ENCODE measurements at regions not wholly inside any gene's neighbourhood (a gene's known extent, or its start where the extent isn't known, plus 50 kb on each side); places are given as distances from the start of the nearest gene placed in this dataset.
A peak's percentile ranks its signal among the peaks of the same experiment; 100 is the strongest.

- no peak for TF ChIP-seq CTCF (conservative IDR thresholded peaks at IDR 0.05; ENCODE audit: low read depth, low read length)
- Histone ChIP-seq H3K4me3 (IDR thresholded peaks at IDR 0.05; ENCODE audit: insufficient read depth, low read depth, low read length) (no peak overlapping the region), H3K4me1 (ENCODE audit: low read depth, poor library complexity, severe bottlenecking) (peaks cover 30% of the 10 kb centered on the region)
These were observed 166.6 kb upstream of the PKDCC start for GRCh38 chr2:41881249-41881648.

DNA sequence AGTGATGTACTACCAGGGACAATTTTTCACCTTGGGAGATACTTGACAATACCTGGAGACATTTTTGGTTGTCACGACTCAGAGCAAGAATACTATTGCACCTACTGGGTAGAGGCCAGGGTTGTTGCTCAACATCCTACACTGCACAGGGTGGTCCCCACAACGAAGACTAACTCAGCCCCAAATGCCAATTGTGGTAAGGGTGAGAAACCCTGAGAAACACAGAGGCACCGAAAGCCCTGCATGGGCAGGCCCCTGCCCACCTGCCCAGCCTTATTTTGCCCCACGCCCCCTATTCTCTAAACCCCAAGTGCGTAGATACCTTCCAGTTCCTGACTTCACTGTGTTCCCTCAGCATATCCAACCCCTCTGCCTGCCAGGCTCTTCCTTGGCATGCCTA, 163.1 kb upstream of the PKDCC start:
- Histone ChIP-seq H3K36me3 (ENCODE audit: insufficient read depth) (no peaks in the 10 kb centered on the region), H3K27ac (no peak overlapping the region), H4K20me1 (ENCODE audit: insufficient read depth) (no peaks in the 10 kb centered on the region), H3K4me2 (no peak overlapping the region), H3K4me3 (IDR thresholded peaks at IDR 0.05; ENCODE audit: insufficient read depth, low read depth, low read length) (no peak overlapping the region), H3K4me1 (ENCODE audit: low read depth, poor library complexity, severe bottlenecking) (peaks cover 14% of the 10 kb centered on the region), H3K27me3 (ENCODE audit: insufficient read depth, low read depth) (no peaks in the 10 kb centered on the region), H2AFZ (ENCODE audit: low read depth) (no peak overlapping the region), H3K9ac (no peak overlapping the region), H3K79me2 (ENCODE audit: insufficient read depth, low read depth) (no peaks in the 10 kb centered on the region)
- TF ChIP-seq CTCF (conservative IDR thresholded peaks at IDR 0.05; ENCODE audit: low read depth, low read length) = no peak

More at GRCh38 chr2:41881249-41881648, 166.6 kb upstream of the PKDCC start:
- Histone ChIP-seq H4K20me1 (ENCODE audit: insufficient read depth) (no peaks in the 10 kb centered on the region), H3K9ac (no peak overlapping the region), H3K27me3 (ENCODE audit: insufficient read depth, low read depth) (no peaks in the 10 kb centered on the region), H3K4me2 (peak overlapping the region; percentile 90; the same call in 1 of the 2 replicates), H3K27ac (no peak overlapping the region), H3K79me2 (ENCODE audit: insufficient read depth, low read depth) (no peaks in the 10 kb centered on the region), H2AFZ (ENCODE audit: low read depth) (no peak overlapping the region), H3K36me3 (ENCODE audit: insufficient read depth) (no peaks in the 10 kb centered on the region)

DNA sequence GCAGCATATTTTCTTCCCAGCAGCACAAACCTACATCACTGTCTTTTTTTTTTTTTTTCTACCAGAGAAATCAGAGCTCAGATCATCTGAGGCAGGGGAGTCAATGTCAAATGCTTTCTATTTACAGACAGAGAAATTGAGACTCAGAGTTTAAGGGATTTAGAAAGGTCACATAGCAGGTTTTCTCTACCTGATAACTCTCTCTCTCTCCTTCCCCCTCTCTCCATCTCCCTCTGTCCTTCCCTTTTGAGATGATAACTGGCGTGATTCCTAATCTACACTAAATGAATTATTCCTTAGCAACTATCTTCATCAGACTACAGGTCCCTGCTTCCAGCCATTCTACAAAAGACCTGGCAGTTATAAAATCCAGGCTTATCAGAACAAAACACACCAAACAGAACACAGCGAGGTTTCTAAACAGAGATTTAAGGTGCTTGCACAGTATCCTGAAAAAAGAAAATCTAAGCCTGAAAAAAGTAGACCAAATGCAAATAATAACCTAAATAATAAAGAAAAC, 161.6 kb upstream of the PKDCC start:
- no peaks in the 10 kb centered on the region for H3K27me3 ChIP-seq (ENCODE audit: insufficient read depth, low read depth)
- no peak for TF ChIP-seq CTCF (conservative IDR thresholded peaks at IDR 0.05; ENCODE audit: low read depth, low read length)
- H3K4me1 ChIP-seq (ENCODE audit: low read depth, poor library complexity, severe bottlenecking) = peaks cover 10% of the 10 kb centered on the region
- H4K20me1 ChIP-seq (ENCODE audit: insufficient read depth) = no peaks in the 10 kb centered on the region
- no peak overlapping the region for H3K9ac ChIP-seq
- H3K27ac ChIP-seq = no peak overlapping the region
- no peak overlapping the region for H3K4me2 ChIP-seq
- H3K36me3 ChIP-seq (ENCODE audit: insufficient read depth) = no peaks in the 10 kb centered on the region
- H3K79me2 ChIP-seq (ENCODE audit: insufficient read depth, low read depth) = no peaks in the 10 kb centered on the region
- no peak overlapping the region for H3K4me3 ChIP-seq (IDR thresholded peaks at IDR 0.05; ENCODE audit: insufficient read depth, low read depth, low read length)
- no peak overlapping the region for H2AFZ ChIP-seq (ENCODE audit: low read depth)

DNA sequence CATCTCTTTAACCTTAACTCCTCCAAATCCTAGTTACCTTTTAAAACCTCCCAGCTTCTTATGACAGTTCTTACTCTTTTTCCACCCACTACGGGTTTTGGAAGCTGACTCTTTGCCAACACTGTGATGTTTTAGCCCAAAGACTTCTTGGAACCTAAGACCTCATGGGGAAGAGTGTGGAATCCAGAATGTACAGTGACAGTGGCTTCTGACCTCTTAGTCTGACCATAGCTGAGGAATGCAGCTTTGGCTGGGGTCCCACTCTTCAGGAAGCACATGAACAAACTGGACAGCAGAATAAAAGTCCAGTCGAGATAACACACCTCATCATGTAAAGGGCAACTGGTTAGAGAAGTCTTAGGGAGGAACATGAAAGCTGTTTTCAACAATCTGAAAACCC, 161.1 kb upstream of the PKDCC start:
- Histone ChIP-seq H3K9ac (no peak overlapping the region), H3K4me1 (ENCODE audit: low read depth, poor library complexity, severe bottlenecking) (peaks cover 13% of the 10 kb centered on the region), H3K79me2 (ENCODE audit: insufficient read depth, low read depth) (no peaks in the 10 kb centered on the region), H3K4me2 (no peak overlapping the region), H4K20me1 (ENCODE audit: insufficient read depth) (no peaks in the 10 kb centered on the region), H3K4me3 (IDR thresholded peaks at IDR 0.05; ENCODE audit: insufficient read depth, low read depth, low read length) (no peak overlapping the region), H3K27me3 (ENCODE audit: insufficient read depth, low read depth) (no peaks in the 10 kb centered on the region), H2AFZ (ENCODE audit: low read depth) (no peak overlapping the region), H3K36me3 (ENCODE audit: insufficient read depth) (no peaks in the 10 kb centered on the region), H3K27ac (no peak overlapping the region)
- TF ChIP-seq CTCF (conservative IDR thresholded peaks at IDR 0.05; ENCODE audit: low read depth, low read length) = no peak
